Astrocyte (in vitro differentiated cells and primary cell): ENCODE measurements at regions not wholly inside any gene's neighbourhood (a gene's known extent, or its start where the extent isn't known, plus 50 kb on each side); places are given as distances from the start of the nearest gene placed in this dataset.

Experiments
- CTCF ChIP-seq: IDR thresholded peaks from 2 replicates; pipeline ENCODE4 v1.5.1; 2011; ENCODE audit warnings: low read depth, mild to moderate bottlenecking, inconsistent platforms, low read length, moderate library complexity; ENCODE audit not compliant: insufficient read depth
- EZH2 ChIP-seq: IDR thresholded peaks from 2 replicates; pipeline ENCODE4 v1.6.1; 2012; ENCODE audit warnings: mild to moderate bottlenecking, low read length, inconsistent platforms; ENCODE audit not compliant: insufficient read depth

GRCh38 chr5:168126606-168127005 lies 164.8 kb upstream of the WWC1 start:
- TF ChIP-seq CTCF, result no peak
- TF ChIP-seq EZH2, result no peak
